ENCODE measurements at regions not wholly inside any gene's neighbourhood (a gene's known extent, or its start where the extent isn't known, plus 50 kb on each side); places are given as distances from the start of the nearest gene placed in this dataset.
A peak's percentile ranks its signal among the peaks of the same experiment; 100 is the strongest.

DNA sequence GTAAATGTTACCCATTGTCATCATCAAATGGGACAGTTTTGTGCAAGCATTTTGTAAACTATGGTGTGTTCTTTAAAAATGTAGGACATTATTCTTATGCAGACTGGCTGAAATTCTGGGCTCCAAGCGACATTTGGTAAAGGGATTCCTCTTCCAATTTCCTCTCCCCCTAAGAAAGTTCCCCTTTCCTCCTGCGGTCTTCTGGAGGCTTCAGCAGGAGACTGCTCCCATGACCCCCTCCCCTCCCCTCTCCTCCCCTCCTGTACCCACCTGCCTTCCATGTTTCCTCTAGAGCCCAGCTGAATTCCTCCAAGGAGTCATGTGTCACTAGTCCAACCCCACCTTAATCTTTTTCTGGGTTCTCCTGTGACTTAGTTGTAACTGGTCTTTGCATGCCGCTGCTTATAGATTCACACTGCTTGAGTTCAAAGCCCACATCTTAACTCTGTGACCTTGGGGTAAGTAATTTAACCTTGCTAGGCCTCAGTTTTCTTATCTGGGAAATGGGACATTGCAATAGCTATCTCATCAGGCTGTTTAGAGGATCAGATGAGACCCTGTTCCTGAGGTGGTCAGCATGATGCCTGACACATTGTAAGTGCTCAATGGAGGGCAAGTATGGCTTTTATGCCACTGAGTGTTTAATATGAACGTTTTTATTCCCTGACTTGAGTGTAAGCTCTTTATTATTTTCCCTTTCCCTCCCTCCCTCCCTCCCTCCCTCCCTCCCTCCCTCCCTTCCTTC lies 69.9 kb upstream of the WDR26 start:
- no peak for DNase-seq (ENCODE audit: low spot score)

DNA sequence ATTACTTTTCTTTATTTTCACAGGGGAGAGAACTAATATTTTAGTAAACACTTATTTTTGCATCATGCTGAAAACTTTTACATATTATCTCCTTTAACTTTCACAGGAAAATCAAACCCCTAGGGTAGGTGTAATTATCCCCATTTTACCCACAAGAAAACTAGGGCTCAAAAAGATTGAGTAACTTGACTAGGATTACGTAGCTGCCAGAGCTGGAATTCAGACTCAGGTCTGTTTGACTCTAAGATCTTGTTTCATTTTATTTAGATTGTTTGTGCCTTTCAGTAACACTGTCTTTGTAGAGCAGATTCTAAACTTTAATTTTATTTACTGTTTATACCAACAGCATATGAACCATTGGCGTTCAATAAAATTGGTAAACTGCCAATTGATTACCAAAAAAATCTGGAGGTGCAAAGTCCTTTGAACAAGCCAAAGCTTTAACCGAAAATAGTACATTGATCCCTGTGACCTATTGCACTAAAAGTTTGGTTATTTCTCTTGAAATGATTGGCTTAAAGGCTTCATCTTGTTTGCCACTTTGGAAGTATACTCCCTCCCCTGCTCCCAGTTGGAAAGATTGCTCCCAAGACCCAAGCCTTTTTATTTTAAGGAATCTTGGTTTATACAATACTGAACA lies 71.0 kb upstream of the WDR26 start:
- DNase-seq (ENCODE audit: low spot score), result no peak

DNA sequence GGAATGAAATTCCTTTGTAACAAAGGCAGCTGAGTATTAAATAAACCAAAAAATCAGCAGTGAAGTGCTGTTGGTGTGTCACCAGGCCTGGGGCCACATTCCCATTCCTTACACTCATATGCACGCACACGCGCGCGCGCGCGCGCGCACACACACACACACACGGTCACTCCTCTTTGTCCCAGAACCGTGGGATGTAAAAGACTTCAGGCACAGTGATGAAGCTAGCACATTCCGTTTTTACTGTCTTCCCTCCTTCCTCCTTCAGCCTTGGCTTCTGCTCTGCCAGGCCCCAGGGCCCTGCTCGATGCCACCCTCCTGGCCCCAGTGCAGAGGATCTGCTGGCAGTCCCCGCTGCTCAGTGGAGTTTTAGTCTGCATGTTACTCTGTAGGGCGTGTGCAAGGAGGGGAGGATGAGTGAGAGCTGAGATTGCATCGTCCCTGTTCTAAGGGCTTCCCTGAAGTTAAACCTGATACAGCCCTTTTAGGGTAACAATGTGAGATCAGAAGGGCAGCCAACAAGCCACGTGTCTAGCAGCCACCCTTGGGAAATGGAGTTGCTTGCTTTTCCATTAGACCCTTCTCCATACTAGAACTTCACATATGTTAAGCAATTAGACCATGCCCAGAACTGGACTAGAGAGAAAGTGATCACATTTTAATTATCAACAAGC lies 71.7 kb upstream of the WDR26 start:
- DNase-seq (ENCODE audit: low spot score), result no peak

DNA sequence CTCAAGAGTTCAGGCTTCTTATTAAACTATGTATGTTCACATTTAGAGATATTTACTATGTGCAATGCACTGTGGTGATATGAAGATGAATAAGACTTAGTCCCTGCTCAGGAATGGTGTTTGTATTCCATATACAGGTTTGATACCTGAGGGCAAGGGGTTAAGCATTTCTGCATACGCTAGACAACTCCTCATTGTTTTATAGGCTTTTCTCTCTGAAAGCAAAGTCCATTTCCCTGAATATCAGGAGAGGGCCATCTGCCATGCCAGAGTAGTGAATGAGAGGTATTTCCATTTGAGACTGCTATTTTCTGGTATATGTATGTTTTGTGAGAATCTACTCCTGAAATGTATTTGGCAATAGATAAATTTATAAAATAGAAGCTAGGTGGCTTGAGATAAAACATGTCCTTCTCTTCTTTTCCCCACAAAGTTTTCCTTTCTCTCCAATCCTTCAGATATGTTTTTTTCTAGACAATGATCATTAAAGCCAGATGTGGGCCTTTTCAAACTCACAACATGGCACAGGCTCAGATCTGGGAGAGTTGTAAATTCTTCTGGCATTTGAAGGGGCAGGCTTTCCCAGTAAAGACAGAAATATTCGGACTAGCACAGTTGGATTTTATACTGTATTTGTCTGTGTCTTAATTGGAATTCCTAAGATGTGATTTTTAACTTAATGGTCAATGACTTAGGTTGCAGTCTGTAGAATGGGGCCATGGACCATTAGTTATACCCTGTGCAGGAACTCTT lies 73.3 kb upstream of the WDR26 start:
- DNase-seq (ENCODE audit: low spot score), result no peak

- DNase-seq (ENCODE audit: low spot score), result no peak
These were observed 75.3 kb upstream of the WDR26 start for GRCh38 chr1:224509907-224510306.

DNA sequence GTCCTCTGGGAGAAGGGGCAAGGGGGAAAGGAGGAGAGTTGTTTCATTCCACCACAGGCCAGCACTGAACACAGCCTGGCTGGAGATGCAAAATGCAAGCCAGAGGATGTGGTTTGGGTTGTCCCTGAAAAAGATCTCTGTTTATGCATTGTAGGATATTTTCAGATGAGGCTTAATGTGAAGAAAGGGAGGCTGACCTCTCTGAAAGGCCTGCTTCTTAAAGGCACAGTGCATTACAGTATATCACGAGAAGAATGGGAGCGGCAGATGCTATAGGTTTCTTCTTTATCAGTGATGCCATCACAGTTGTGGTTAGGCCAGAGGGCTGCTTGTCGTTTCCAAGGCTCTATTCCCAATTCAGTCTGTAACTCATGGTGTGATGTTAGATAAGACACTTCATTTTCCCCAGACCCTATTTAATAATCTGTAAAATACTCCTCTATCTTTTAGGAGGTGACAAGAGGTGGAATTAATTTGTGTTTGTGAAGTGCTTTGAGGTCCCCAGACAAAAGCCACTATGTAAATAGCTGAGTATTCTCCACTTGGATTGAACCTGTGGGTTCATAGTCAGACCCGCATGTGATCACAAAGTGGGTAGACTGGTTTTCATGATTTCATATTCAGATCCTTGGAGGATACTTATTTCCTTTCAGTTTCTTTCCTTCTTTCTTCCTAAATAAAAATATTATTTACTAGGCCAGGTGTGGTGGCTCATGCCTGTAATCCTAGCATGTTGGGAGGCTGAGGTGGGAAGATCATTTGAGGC lies 76.5 kb upstream of the WDR26 start:
- DNase-seq (ENCODE audit: low spot score), result no peak

DNA sequence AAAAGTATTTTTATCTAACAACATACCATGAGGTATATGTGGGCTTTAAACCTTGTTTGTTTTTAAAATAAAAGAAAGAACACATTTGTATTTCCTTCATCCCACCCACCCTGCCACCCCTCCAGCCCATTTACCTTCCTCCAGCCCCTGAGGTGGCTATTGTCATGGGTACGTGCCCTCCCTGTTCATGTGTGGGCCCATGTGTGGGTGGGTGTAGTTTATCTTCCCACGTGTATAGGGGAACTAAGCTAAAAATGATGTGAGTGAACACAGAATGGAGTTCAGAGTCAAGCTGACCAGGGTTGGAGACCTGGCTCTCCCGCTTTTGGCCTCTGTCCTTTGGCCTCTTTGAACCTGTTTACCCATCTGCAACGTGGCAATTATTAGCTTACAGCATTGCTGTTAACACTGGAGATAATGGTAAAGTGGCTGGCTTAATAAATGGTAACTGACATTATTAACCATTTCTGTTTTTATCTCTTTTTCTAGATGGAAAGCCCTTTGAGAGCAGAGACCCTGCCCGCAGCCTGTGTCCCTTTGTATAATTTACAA lies 78.1 kb upstream of the WDR26 start:
- DNase-seq (ENCODE audit: low spot score), result no peak

DNA sequence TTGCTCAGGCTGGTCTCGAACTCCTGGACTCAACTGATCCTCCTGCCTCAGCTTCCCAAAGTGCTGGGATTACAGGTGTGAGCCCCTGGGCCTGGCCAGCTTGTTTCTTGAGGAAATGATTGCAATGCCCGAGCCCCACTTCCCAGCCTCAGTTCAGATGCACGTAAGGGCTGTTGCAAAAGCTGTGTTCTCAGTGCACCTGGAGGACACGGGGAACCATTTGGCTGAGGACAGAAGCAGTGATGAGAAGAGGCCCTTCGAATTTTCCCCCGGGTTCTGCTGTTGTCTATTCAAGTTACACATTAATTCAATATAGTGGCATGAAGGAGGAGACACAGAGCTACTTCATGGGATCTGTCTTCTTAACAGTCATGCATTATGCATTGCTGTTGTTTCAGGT lies 78.8 kb upstream of the WDR26 start:
- no peak for DNase-seq (ENCODE audit: low spot score)

DNA sequence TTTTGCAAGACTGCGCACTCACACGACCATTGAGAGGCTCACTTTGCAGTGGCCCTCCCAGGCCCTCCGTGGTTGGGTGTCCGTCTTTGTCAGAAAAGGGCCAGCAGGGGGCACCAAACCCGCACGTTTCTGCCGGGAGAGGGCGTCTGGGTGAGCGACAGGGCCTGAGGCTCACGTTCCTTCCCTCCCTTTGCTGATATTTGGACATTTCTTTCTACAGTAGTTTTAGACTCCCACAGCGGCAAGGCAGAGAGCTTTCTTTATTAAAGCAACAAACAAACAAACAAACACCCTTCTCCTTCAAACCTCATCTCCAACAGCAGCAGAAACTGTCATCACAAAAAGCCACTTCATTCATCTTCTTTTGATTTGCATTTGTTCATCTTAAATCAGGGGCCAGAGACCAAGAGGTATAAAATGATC lies 79.2 kb upstream of the WDR26 start:
- peak; percentile 87 for DNase-seq (ENCODE audit: low spot score)

- no peak for DNase-seq (ENCODE audit: low spot score)
These were observed 82.6 kb upstream of the WDR26 start for GRCh38 chr1:224517171-224517570.

- DNase-seq (ENCODE audit: low spot score), result no peak
These were observed 83.9 kb upstream of the WDR26 start for GRCh38 chr1:224518528-224518927.

DNA sequence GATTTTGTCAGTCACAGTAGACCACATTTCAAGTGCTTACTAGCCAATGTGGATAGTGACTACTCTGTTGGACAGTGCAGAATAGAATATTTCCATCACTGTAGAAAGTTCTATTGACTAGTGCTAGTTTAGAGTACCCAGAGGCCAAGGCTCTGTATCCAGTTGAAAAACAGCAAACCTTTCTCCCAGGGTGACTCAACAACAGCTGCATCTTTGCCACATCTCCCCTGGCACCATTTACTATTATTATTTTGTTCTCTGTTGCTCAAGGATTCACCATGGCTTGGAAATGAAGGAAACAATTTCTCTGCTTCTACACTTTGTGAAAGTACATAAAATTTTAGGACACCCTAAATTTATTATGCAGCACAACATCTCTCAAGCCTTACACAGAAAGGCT lies 85.3 kb upstream of the WDR26 start:
- DNase-seq (ENCODE audit: low spot score), result no peak

DNA sequence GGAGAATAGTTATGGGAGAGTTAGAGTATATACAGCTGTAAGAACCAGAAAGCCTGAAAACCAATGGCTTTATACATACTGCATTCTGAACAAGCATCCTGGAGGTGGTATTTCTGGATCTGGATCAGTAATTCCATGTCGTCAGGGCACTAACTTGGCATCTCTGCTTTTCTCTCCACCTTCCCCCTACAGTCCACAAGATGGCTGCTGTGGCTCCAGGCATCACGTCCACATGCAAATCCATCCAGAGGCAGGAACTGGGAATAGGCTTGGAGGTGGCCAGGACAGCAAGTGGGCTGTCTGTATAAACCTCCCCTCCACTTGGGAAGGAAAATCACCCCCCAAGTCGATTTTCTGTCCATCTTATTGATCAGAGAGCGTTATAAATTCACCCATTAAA lies 86.2 kb upstream of the WDR26 start:
- no peak for DNase-seq (ENCODE audit: low spot score)

DNA sequence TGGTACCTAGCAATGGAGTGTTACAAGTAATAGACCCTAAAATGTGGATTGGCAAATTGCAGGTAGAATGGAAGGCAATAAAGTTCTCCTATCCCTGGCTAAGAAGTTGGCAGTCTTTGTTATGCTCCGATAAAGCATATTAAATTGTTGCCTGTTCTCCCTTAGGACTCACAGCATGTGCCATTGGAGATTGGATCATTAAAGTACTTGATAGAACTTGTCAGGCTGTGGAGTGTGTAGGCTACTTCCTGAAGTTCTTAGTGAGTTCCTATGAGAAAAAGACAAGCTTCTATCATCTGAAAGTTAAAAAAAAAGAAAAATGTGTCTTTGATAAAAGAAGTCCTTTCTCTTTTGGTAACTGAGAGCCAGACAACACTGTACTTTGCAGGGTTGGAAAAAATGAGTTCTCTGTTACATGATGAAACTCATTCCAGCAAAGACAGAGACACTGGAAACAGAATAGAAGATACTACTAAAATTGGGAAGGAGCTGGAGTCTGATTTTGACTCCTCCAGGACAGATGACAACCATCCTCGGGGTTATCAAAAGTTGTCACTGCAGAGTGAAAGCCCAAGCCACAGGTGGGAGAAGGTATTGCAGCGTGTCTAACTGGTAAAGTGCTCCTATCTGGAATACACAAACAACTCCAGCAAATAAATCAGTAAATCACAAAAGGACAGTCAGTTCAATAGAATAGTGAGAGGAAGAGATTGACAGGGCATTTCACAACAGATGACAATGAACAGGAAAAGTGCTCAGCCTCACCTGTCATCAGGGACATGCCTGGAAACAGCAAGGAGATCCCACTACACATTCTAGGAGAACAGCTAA lies 87.5 kb upstream of the WDR26 start:
- DNase-seq (ENCODE audit: low spot score), result no peak

DNA sequence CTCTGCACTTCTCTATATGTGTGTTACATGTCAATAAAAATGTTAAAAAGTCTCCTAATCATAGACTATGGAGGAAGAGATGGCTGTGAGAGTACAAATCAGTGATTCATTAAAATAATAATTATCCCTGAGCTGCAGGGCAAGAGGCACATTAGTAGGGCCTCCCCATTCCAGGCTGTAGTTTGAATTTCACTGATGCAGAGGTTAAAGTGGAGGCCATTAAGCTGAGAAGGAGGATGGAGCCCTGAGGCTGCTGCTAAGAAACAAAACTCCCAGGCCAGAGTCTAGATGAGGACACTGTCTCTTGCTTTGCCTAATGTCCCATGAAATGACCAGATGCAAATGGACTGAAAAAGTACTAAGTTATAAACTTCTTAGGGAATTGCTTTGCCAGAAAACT lies 89.1 kb upstream of the WDR26 start:
- no peak for DNase-seq (ENCODE audit: low spot score)

DNA sequence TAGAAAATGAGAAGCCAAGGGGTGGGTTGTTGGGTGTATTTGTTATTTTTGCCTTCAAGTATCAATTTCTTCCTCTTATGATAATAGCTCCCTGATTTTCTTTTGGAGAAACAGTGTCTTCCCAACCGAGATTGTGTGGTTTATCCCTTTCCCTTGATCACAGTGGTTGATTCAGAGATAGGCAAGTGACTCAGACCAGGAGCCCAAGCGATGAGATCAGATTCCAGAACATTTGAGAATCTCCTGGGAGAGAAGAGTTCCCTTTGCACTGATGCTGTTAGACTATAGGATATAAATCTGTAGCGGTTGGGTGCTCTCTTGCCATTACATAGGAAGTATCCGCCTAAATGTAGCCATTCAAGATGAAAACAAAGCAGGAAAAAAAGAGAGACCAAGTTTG lies 90.1 kb upstream of the WDR26 start:
- DNase-seq (ENCODE audit: low spot score), result no peak

- DNase-seq (ENCODE audit: low spot score), result no peak
These were observed 90.6 kb upstream of the CNIH3 start for GRCh38 chr1:224525411-224526040.

DNA sequence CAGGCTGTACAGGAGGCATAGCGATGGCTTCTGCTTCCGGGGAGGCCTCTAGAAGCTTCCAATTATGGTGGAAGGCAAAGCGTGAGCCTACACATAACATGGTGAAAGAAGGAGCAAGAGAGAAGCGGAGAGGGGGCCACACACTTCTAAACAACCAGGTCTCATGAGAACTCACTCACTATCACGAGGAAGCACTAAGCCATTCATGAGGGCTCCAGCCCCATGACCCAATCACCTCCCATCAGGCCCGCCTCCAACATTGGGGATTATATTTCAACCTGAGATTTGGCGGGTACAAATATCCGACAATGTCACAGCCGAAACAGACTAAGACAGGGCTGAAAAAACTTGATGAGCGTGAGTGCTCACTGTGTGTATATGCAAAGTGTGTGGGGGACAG lies 89.3 kb upstream of the CNIH3 start:
- no peak for DNase-seq (ENCODE audit: low spot score)

GRCh38 chr1:224528900-224529299 lies 87.2 kb upstream of the CNIH3 start:
- DNase-seq (ENCODE audit: low spot score), result no peak

GRCh38 chr1:224529844-224530243 lies 86.3 kb upstream of the CNIH3 start:
- DNase-seq (ENCODE audit: low spot score), result no peak

Measured in ureter (tissue), 1 donor.